Right ventricle myocardium superior (tissue), 1 donor: ENCODE measurements at regions not wholly inside any gene's neighbourhood (a gene's known extent, or its start where the extent isn't known, plus 50 kb on each side); places are given as distances from the start of the nearest gene placed in this dataset.
"Not testable (repeated sequence)": the region's sequence is repeated elsewhere in the genome, so short reads cannot be mapped to it uniquely, and the experiment has no call there.

ENCODE experiments used
- ATAC-seq: fragments of 200-7000 bp; cut with Tn5 transposase; one replicate; pipeline ENCODE4 v1.9.1; 2020; ENCODE audit warnings: mild to moderate bottlenecking; ENCODE audit not compliant: poor library complexity
- DNase-seq: peaks from one replicate; pipeline ENCODE4 v3.0.0-alpha.2; 2020
- intact Hi-C: fragments of 100-400 bp; cut with DNase I; formaldehyde crosslinking; loops from one replicate; pipeline ENCODE4 v1.11.2; 2022
- donor health status: DM: no; HTN: yes; CAD: no; lungs with severe emphysema.

GRCh38 chr21:6539688-6540087 is 3981.7 kb upstream of the TPTE start:
- intact Hi-C loops, DNase-seq: not testable (repeated sequence)
- peak; percentile 87 for ATAC-seq

GRCh38 chr21:6541036-6541435 is 3980.3 kb upstream of the TPTE start:
- DNase-seq, ATAC-seq, intact Hi-C loops: not testable (repeated sequence)

- ATAC-seq = peak; percentile 51
- DNase-seq, intact Hi-C loops: not testable (repeated sequence)
These were observed 3976.1 kb upstream of the TPTE start for GRCh38 chr21:6545288-6545687.

DNA sequence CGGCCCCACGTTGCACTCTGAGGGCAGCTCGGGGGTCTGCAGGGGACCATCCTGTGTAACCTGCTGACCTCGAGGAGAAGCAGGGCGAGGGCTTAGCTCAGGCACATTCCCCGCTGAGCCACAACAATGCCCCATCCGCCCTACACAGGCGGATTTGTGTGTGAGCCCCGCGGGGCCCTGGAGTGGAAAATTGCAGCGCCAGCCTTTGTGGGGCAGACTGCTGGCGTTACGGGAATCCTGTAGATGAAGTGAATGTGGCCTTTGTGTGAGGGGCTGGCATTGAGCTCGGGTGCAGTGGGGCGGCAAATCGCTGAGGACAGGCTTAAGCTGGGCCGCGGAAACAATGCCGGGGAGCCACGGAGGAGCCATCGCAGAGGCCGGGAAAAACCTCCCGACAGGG is 3970.3 kb upstream of the TPTE start:
- DNase-seq, intact Hi-C loops, ATAC-seq: not testable (repeated sequence)

DNA sequence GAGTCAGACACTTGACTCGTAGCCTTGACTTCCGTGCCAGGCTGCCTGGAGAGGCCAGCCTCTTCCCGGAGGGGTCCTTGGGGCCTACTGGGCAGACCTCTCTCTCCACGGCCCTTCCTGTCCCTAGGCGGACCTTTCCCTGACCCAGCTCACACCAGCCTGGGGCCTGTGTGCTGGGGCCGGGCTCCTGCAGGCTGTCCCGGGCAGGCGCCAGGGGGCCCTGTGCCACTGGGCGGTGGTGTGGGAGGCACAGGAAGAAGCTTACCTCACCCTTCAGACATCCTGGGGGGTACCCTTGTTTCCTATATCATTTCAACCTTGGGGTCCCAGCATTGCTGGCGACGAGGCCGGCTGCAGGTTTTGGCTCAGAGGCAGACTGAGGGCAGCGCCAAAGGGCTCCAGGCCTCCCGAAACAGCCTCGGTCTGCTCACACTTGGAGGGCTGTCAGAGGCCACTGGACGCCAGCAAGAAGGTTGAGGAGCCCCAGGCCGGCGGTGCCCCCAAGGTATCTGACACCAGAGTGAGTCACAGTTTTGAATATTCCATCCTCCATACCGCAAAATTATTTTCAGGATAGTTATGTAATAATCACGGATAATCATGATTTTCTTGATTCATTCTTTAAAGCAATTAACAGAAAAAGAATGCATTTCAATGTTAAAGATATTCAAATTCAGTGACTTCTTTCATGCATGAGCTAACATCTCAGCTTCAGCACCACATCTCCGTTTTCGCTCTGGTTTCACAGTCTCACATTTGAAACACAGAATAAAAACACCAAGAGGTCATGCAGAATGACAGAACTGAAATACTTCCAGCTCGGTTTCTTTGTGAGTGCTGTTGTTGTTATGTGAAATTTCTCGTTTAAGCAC is 3967.6 kb upstream of the TPTE start:
- DNase-seq, intact Hi-C loops, ATAC-seq: not testable (repeated sequence)

DNA sequence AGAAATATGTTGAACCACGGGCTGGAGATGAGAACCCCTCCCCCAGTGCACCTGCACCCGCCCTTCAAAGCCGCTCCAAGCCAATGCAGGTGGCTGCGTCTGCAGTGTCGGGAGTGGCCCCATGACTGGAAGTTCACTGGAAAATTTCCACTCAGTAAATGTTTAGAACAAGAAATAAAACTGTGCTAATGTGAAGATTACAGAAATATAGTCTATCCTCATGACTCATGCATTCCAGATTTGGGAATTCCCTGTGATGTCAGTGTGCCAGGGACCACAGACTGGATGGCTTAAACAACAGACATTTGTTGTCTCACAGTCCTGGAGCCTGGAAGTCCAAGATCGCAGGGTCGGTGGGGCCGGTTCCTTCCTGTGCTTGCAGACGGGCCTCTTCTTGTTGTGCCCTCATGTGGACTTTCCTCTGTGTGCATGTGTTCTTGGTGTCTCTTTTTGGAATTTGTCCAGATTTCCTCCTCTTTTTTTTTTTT is 3967.0 kb upstream of the TPTE start:
- intact Hi-C loops, ATAC-seq, DNase-seq: not testable (repeated sequence)

GRCh38 chr21:6556516-6556915 is 3964.9 kb upstream of the TPTE start:
- ATAC-seq, intact Hi-C loops, DNase-seq: not testable (repeated sequence)

GRCh38 chr21:6557415-6557814 is 3964.0 kb upstream of the TPTE start:
- ATAC-seq, intact Hi-C loops, DNase-seq: not testable (repeated sequence)

DNA sequence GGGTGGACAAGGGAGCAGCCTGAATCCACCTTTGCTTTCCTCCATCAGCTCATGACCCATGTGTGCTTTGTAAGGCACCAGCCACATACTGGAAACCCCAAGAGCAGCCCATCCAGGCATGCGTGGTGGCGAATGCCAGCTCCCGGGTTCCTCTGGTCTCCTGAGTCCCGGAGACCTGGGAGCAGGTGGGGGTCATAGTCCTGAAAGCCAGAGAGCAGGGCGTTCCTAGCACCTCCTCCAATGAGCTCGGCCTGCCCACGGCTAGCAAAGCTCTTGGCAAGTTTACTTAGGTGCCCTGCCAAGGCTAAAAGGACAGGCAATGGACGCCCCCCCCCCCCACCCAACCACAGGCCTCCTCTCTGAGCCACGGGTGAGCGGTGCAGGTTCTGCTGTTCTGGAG is 3960.2 kb upstream of the TPTE start:
- DNase-seq, ATAC-seq, intact Hi-C loops: not testable (repeated sequence)

- intact Hi-C loops, ATAC-seq: not testable (repeated sequence)
These were observed 3959.8 kb upstream of the TPTE start for GRCh38 chr21:6561578-6561977.

GRCh38 chr21:6564543-6565166 is 3956.7 kb upstream of the TPTE start:
- ATAC-seq, intact Hi-C loops: not testable (repeated sequence)
- peak; percentile 13 for DNase-seq

More at GRCh38 chr21:6561578-6561977, 3959.8 kb upstream of the TPTE start:
- not testable (repeated sequence) for DNase-seq

- ATAC-seq, intact Hi-C loops: not testable (repeated sequence)
- peak; percentile 36 for DNase-seq
These were observed 3955.9 kb upstream of the TPTE start for GRCh38 chr21:6565190-6566094.

GRCh38 chr21:6567542-6567941 is 3953.8 kb upstream of the TPTE start:
- DNase-seq = peak; percentile 4
- ATAC-seq, intact Hi-C loops: not testable (repeated sequence)

DNA sequence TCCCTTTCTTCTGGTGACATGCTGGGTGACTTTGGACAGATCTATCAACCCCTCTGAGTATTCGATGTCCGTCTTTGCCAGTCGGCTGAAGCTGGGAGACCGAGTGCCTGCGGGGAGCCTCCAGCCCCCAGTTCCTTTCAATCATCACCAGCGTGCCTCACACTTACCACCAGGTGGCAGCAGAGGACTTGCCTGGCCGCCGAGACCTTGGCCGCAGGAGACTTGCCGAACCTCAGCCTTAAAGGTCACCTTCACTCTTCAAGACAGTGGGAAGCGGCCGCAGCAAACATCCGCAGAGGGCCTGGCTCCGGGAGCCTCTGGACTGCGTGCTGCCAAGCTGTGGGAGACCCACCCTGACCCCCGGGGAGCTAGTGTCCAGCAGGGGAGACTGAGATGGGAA is 3952.2 kb upstream of the TPTE start:
- ATAC-seq = peak; percentile 85
- intact Hi-C loops, DNase-seq: not testable (repeated sequence)

DNA sequence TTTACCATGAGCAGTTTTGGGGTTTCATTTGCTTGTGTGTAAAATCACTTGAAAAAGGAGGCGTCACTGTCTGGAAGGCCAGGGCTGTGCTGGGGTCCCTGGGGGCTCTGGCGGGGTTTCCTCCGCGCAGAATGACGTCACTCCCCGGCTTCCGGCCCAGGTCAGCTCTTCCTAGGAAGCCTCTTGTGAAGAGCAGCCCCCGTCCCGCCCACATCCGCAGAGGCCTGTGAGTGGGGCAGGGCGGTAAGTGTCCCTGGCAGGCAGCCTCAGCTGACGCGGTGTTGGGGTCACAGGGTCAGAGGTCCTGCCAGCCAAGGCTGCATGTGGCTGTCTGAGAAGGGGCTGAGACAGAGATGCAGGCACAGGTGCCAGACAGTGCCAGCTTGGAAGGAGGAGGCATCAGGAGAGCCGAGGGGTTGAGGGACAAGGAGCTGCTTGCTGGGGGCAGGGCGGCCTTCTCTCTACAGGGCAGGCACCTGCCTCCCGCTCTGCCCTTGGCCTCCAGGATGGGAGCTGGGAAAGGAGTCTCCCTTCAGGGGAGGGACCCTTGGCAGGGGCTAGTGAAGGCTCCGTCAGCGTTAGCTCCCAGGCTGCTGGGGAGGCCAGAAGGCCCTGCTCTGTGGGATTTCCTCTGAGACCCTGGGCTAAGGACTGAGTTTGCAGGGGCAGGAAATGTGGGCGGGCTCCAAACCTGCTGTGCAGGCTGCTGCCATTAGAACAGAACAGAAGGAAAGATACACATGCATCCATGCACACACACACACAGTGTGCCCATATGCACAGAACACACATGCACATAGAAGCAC is 3951.6 kb upstream of the TPTE start:
- intact Hi-C loops, DNase-seq: not testable (repeated sequence)
- ATAC-seq = peak; percentile 88

GRCh38 chr21:6570700-6571368 is 3950.5 kb upstream of the TPTE start:
- intact Hi-C loops, DNase-seq: not testable (repeated sequence)
- ATAC-seq = peak; percentile 25

DNA sequence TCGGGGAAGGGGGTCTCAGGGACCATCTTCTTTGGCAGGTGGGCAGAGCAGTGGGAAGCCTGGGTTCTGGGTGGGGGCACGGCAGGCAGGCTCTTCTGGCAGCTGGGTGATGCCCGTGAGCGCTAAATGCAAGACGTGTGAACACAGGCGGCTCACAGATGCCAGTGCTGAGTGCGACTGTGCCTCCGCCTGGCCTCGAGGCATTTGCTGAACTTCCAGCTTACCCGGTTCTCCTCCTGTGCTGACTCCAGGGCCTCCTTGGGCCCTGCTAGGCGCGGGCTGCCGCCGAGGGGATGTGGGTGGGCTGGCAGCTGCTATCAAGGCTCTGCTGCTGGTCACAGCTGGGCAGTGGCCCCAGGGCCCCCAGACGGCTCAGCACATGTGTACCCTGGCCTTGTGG is 3947.8 kb upstream of the TPTE start:
- DNase-seq, ATAC-seq, intact Hi-C loops: not testable (repeated sequence)
